H1 (cell line): ENCODE measurements at regions not wholly inside any gene's neighbourhood (a gene's known extent, or its start where the extent isn't known, plus 50 kb on each side); places are given as distances from the start of the nearest gene placed in this dataset.

Source experiments
- CTCF ChIA-PET: fragments of 300-600 bp; sonication (Branson Sonifier 250); formaldehyde crosslinking; loops from one replicate; lab custom pipeline; 2021; ENCODE audit not compliant: partially characterized antibody; lab: Charles Lee
- POLR2A ChIA-PET: fragments of 300-600 bp; sonication (Branson Sonifier 250); formaldehyde crosslinking; loops from one replicate; lab custom pipeline; 2021; ENCODE audit warnings: inconsistent platforms; ENCODE audit not compliant: partially characterized antibody; lab: Charles Lee
- DNase-seq, 2 experiments: peaks; one replicate each; pipeline versions ENCODE4 v3.0.0 to v3.0.0-alpha.2; 2010 to 2022; ENCODE audit warnings: low spot score in 2 of 2, low read depth in 1 of 2, mixed read lengths in 1 of 2
- FAIRE-seq: peaks from 2 replicates; lab custom pipeline; 2011; peaks lifted over from hg19 to GRCh38; lab: Jason Lieb, UNC
- H2AFZ ChIP-seq: 2 replicates; pipeline ENCODE4 v1.8.1; 2012; ENCODE audit warnings: low read length, inconsistent platforms
- H2AK5ac ChIP-seq: 2 replicates; pipeline ENCODE4 v1.6.1; 2013; ENCODE audit warnings: low read depth, low read length
- H2BK120ac ChIP-seq: replicated peaks from 2 replicates; pipeline ENCODE3; 2013; ENCODE audit warnings: low read depth, low read length, inconsistent platforms
- H2BK12ac ChIP-seq: 2 replicates; pipeline ENCODE4 v1.6.1; 2013; ENCODE audit warnings: low read depth, low read length
- H2BK15ac ChIP-seq: 2 replicates; pipeline ENCODE4 v1.6.1; 2013; ENCODE audit warnings: low read length
- H2BK20ac ChIP-seq: 2 replicates; pipeline ENCODE4 v1.6.1; 2013; ENCODE audit warnings: low read length
- H2BK5ac ChIP-seq: 2 replicates; pipeline ENCODE4 v1.6.1; 2013; ENCODE audit warnings: low read depth, low read length
- H3K14ac ChIP-seq: 2 replicates; pipeline ENCODE4 v1.6.1; 2013; ENCODE audit warnings: inconsistent platforms; ENCODE audit not compliant: insufficient read length
- H3K18ac ChIP-seq: 2 replicates; pipeline ENCODE4 v1.6.1; 2013; ENCODE audit warnings: low read length; ENCODE audit errors: extremely low read depth
- H3K23ac ChIP-seq: 2 replicates; pipeline ENCODE4 v1.6.1; 2013; ENCODE audit warnings: inconsistent platforms; ENCODE audit not compliant: insufficient read length
- H3K23me2 ChIP-seq: 2 replicates; pipeline ENCODE4 v1.6.1; 2013; ENCODE audit warnings: low read depth, low read length
- H3K27ac ChIP-seq: 2 replicates; pipeline ENCODE4 v1.6.1; 2011; ENCODE audit warnings: low read depth, low read length, inconsistent platforms
- H3K27me3 ChIP-seq, 4 experiments: replicated peaks in 1 of 4; 1 replicate in 1 of 4; 2 replicates in 3 of 4; pipeline versions ENCODE4 v1.6.1 to v1.8.1; 2011 to 2013; ENCODE audit warnings: low read length in 3 of 4, mild to moderate bottlenecking in 3 of 4, inconsistent platforms in 2 of 4, mixed read lengths in 2 of 4, moderate library complexity in 1 of 4; ENCODE audit not compliant: control insufficient read depth in 3 of 4, insufficient read depth in 3 of 4; ENCODE audit errors: extremely low read depth in 1 of 4
- H3K36me3 ChIP-seq, 4 experiments: 2 replicates each; pipeline versions ENCODE4 v1.6.1 to v1.8.1; 2011 to 2013; ENCODE audit warnings: mild to moderate bottlenecking in 4 of 4, low read length in 3 of 4, moderate library complexity in 2 of 4, control low read depth in 1 of 4, inconsistent platforms in 1 of 4; ENCODE audit not compliant: insufficient read depth in 4 of 4, control insufficient read depth in 2 of 4
- H3K4ac ChIP-seq: replicated peaks from 2 replicates; pipeline ENCODE3; 2013; ENCODE audit warnings: low read length, low read depth, mixed read lengths, inconsistent platforms; ENCODE audit not compliant: insufficient read length
- H3K4me1 ChIP-seq, 4 experiments: replicated peaks in 1 of 4; 1 replicate in 1 of 4; 2 replicates in 3 of 4; pipeline versions ENCODE4 v1.6.1 to v1.8.1; 2011 to 2013; ENCODE audit warnings: low read length in 3 of 4, inconsistent platforms in 2 of 4, mixed read lengths in 1 of 4; ENCODE audit not compliant: insufficient read depth in 4 of 4, control insufficient read depth in 3 of 4
- H3K4me2 ChIP-seq, 2 experiments: 2 replicates each; pipeline versions ENCODE4 v1.6.1 to v1.8.1; 2011 to 2013; ENCODE audit warnings: low read depth in 2 of 2, low read length in 2 of 2, control low read depth in 1 of 2, inconsistent platforms in 1 of 2, mild to moderate bottlenecking in 1 of 2; ENCODE audit not compliant: insufficient read depth in 1 of 2
- H3K4me3 ChIP-seq, 4 experiments: fragments of 200-600, 300-600 bp in 1 of 4; sonication (generic), shearing (Covaris generic), sonication (Bioruptor Twin) in 1 of 4; 2 replicates each; pipeline versions ENCODE4 v1.5.1 to v1.8.1; 2011 to 2016; ENCODE audit warnings: low read length in 4 of 4, low read depth in 3 of 4, control low read depth in 2 of 4, inconsistent platforms in 2 of 4, mild to moderate bottlenecking in 2 of 4, mixed read lengths in 1 of 4, moderate library complexity in 1 of 4; ENCODE audit not compliant: insufficient read depth in 2 of 4; ENCODE audit errors: extremely low read depth in 1 of 4
- H3K56ac ChIP-seq: replicated peaks from 2 replicates; pipeline ENCODE3; 2013; ENCODE audit warnings: low read depth, mild to moderate bottlenecking, mixed read lengths, low read length, inconsistent platforms; ENCODE audit not compliant: insufficient read length
- H3K79me1 ChIP-seq: 2 replicates; pipeline ENCODE4 v1.6.1; 2013; ENCODE audit warnings: low read depth, low read length, control low read depth
- H3K79me2 ChIP-seq, 2 experiments: 2 replicates each; pipeline versions ENCODE4 v1.6.1 to v1.8.1; 2012 to 2013; ENCODE audit warnings: low read length in 2 of 2, mild to moderate bottlenecking in 2 of 2, inconsistent platforms in 1 of 2; ENCODE audit not compliant: insufficient read depth in 2 of 2, control insufficient read depth in 1 of 2
- H3K9ac ChIP-seq, 4 experiments: replicated peaks in 1 of 4; 1 replicate in 1 of 4; 2 replicates in 3 of 4; pipeline versions ENCODE4 v1.6.1 to v1.8.1; 2011 to 2013; ENCODE audit warnings: low read depth in 3 of 4, low read length in 3 of 4, control low read depth in 2 of 4, mild to moderate bottlenecking in 2 of 4, moderate library complexity in 2 of 4, inconsistent platforms in 1 of 4; ENCODE audit errors: extremely low read depth in 1 of 4
- H3K9me3 ChIP-seq, 2 experiments: 2 replicates each; pipeline versions ENCODE4 v1.6.1 to v1.8.1; 2012 to 2013; ENCODE audit warnings: mild to moderate bottlenecking in 2 of 2, moderate library complexity in 2 of 2, control low read depth in 1 of 2, inconsistent platforms in 1 of 2, low read depth in 1 of 2, low read length in 1 of 2, mixed read lengths in 1 of 2; ENCODE audit not compliant: insufficient read depth in 2 of 2
- H4K20me1 ChIP-seq, 2 experiments: replicated peaks in 1 of 2; 2 replicates each; pipeline versions ENCODE3 to v1.8.1; 2011 to 2013; ENCODE audit warnings: inconsistent platforms in 2 of 2, low read length in 2 of 2, mild to moderate bottlenecking in 1 of 2; ENCODE audit not compliant: insufficient read depth in 2 of 2, control insufficient read depth in 1 of 2
- H4K5ac ChIP-seq: 2 replicates; pipeline ENCODE4 v1.6.1; 2013; ENCODE audit warnings: low read length, low read depth, mixed read lengths, inconsistent platforms; ENCODE audit not compliant: insufficient read length
- H4K8ac ChIP-seq: 2 replicates; pipeline ENCODE4 v1.8.0; 2013; ENCODE audit warnings: mild to moderate bottlenecking, moderate library complexity, low read length, inconsistent platforms; ENCODE audit not compliant: insufficient read depth; ENCODE audit errors: extremely low read depth
- H4K91ac ChIP-seq: replicated peaks from 2 replicates; pipeline ENCODE3; 2013; ENCODE audit warnings: low read length, mixed read lengths, inconsistent platforms; ENCODE audit not compliant: insufficient read length
- BACH1 ChIP-seq: IDR thresholded peaks from 2 replicates; pipeline ENCODE4 v1.6.1; 2012; ENCODE audit warnings: low read length, improper control_type of control experiment
- CHD2 ChIP-seq: IDR thresholded peaks from 2 replicates; pipeline ENCODE4 v1.6.1; 2012; ENCODE audit warnings: low read length, improper control_type of control experiment
- HDAC2 ChIP-seq, 2 experiments: fragments of 300-600 bp in 1 of 2; sonication (generic) in 1 of 2; IDR thresholded peaks; 2 replicates each; pipeline ENCODE4 v1.6.1; 2011 to 2012; ENCODE audit warnings: low read depth in 2 of 2, low read length in 2 of 2, mild to moderate bottlenecking in 2 of 2, moderate library complexity in 2 of 2, borderline replicate concordance in 1 of 2, inconsistent platforms in 1 of 2
- PHF8 ChIP-seq: fragments of 200-600 bp; sonication (generic); conservative IDR thresholded peaks from 2 replicates; pipeline ENCODE4 v1.7.1; 2012; ENCODE audit warnings: low read depth, mild to moderate bottlenecking, inconsistent platforms, low read length, moderate library complexity
- POLR2AphosphoS5 ChIP-seq: IDR thresholded peaks from 2 replicates; pipeline ENCODE4 v1.6.1; 2011; ENCODE audit warnings: low read depth, low read length
- RAD21 ChIP-seq, 2 experiments: IDR thresholded peaks in 1 of 2; conservative IDR thresholded peaks in 1 of 2; 2 replicates each; pipeline ENCODE4 v1.6.1; 2011; ENCODE audit warnings: low read depth in 2 of 2, low read length in 2 of 2, improper control_type of control experiment in 1 of 2, inconsistent platforms in 1 of 2, mild to moderate bottlenecking in 1 of 2, moderate library complexity in 1 of 2
- SIN3A ChIP-seq, 2 experiments: IDR thresholded peaks in 1 of 2; conservative IDR thresholded peaks in 1 of 2; 2 replicates each; pipeline ENCODE4 v1.6.1; 2011 to 2012; ENCODE audit warnings: low read length in 2 of 2, improper control_type of control experiment in 1 of 2, low read depth in 1 of 2, mild to moderate bottlenecking in 1 of 2
- SRF ChIP-seq: IDR thresholded peaks from 2 replicates; pipeline ENCODE4 v1.6.1; 2011; ENCODE audit warnings: mild to moderate bottlenecking, low read depth, low read length, moderate library complexity
- TEAD4 ChIP-seq: IDR thresholded peaks from 2 replicates; pipeline ENCODE4 v1.6.1; 2012; ENCODE audit warnings: low read depth, low read length, inconsistent platforms, mixed read lengths
- WGBS, 2 experiments: shearing (Covaris generic) in 1 of 2; methylation state at CpG; one replicate each; pipeline versions ENCODE4 v1.1.6 to v1.1.7; 2013 to 2015; ENCODE audit warnings: low lambda C conversion rate in 2 of 2, mixed read lengths in 2 of 2, inconsistent platforms in 1 of 2, low coverage in 1 of 2, missing lambda C conversion rate in 1 of 2; ENCODE audit not compliant: insufficient replicate concordance in 2 of 2, insufficient coverage in 1 of 2, insufficient read length in 1 of 2; ENCODE audit errors: extremely low coverage in 1 of 2, missing lambda C conversion rate in 1 of 2; 5-methylcytosine and 5-hydroxymethylcytosine counted together
- TF ChIP-seq, protein P1 (sequence below), 3 experiments: IDR thresholded peaks; 1 replicate in 2 of 3; 2 replicates in 1 of 3; pipeline versions ENCODE4 v1.5.1 to v1.6.1; 2011; ENCODE audit warnings: low read length in 3 of 3, mild to moderate bottlenecking in 3 of 3, inconsistent platforms in 2 of 3, low read depth in 1 of 3, moderate library complexity in 1 of 3; ENCODE audit not compliant: insufficient read depth in 1 of 3; ENCODE audit errors: control extremely low read depth in 1 of 3
- TF ChIP-seq, protein P2 (sequence below): IDR thresholded peaks from 2 replicates; pipeline ENCODE4 v1.6.1; 2011; ENCODE audit warnings: low read depth, mild to moderate bottlenecking, low read length; ENCODE audit not compliant: insufficient read depth

DNA sequence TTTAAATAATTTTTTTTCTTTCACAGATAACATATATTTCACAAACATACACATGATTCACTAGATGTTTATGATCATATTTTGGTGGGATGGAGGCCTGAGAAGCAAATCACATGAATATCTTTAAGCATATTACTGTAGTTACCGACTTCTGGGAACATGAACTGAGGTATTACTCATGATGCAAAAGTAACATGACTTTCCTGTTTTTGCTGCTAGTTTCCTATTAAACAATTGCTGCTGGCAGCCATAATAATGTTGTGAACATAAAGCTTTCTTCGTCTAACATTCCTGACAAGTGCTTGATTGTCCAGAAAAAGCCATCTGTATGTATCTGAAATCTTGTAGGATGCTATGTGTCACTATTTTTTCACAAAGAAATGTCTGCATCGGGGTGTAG, 145.4 kb downstream of the MTX2 start:
- no peak overlapping the region for H3K4ac ChIP-seq
- H2BK20ac ChIP-seq: no peak overlapping the region
- H3K4me1 ChIP-seq: no peaks in the 10 kb centered on the region
- H3K23ac ChIP-seq: no peak overlapping the region
- CTCF ChIA-PET: interaction anchor here (0.6 kb wide), 1 partner anchor 11 kb away, joined by 3 read pairs; no protein-coding TSS in a partner anchor
- no peaks in the 10 kb centered on the region for H3K36me3 ChIP-seq
- no peak overlapping the region for H3K4me3 ChIP-seq
- H3K56ac ChIP-seq: no peak overlapping the region
- H3K23me2 ChIP-seq: no peaks in the 10 kb centered on the region
- no peak overlapping the region for H2BK15ac ChIP-seq
- H3K4me2 ChIP-seq: no peak overlapping the region
- WGBS, 2 experiments: 82% methylated on average over 3 of the region's 3 CpGs; no CpG with 5 or more reads in 1 of the 2 experiments
- H3K79me1 ChIP-seq: no peaks in the 10 kb centered on the region
- no peak overlapping the region for H4K5ac ChIP-seq
- POLR2A ChIA-PET: no interaction called here
- H3K9ac ChIP-seq: no peak overlapping the region
- no peak overlapping the region for H2BK5ac ChIP-seq
- H3K14ac ChIP-seq: no peak overlapping the region
- H2AK5ac ChIP-seq: no peak overlapping the region
- no peak overlapping the region for H2BK120ac ChIP-seq
- H3K27me3 ChIP-seq: no peaks in the 10 kb centered on the region
- no peak overlapping the region for H4K8ac ChIP-seq
- no peak for DNase-seq
- no peak for FAIRE-seq
- H2AFZ ChIP-seq: no peak overlapping the region
- H3K27ac ChIP-seq: no peak overlapping the region
- H3K79me2 ChIP-seq: no peaks in the 10 kb centered on the region
- H2BK12ac ChIP-seq: no peak overlapping the region
- H4K91ac ChIP-seq: no peak overlapping the region
- H3K18ac ChIP-seq: no peak overlapping the region
- no peaks in the 10 kb centered on the region for H4K20me1 ChIP-seq
- no peaks in the 10 kb centered on the region for H3K9me3 ChIP-seq
- TF ChIP-seq HDAC2 (IDR thresholded peaks at IDR 0.05; ENCODE audit: borderline replicate concordance in 1 of 2, low read depth in 2 of 2, low read length in 2 of 2) (no peak), SIN3A (conservative IDR thresholded peaks at IDR 0.05 in 1 of 2, IDR thresholded peaks at IDR 0.05 in 1 of 2; ENCODE audit: low read depth in 1 of 2, low read length in 2 of 2) (no peak), POLR2AphosphoS5 (no peak), TEAD4 (no peak), BACH1 (no peak), PHF8 (no peak), CHD2 (no peak), RAD21 (IDR thresholded peaks at IDR 0.05 in 1 of 2, conservative IDR thresholded peaks at IDR 0.05 in 1 of 2; ENCODE audit: low read depth in 2 of 2, low read length in 2 of 2) (no peak), SRF (no peak)
- TF ChIP-seq, protein P1, sequence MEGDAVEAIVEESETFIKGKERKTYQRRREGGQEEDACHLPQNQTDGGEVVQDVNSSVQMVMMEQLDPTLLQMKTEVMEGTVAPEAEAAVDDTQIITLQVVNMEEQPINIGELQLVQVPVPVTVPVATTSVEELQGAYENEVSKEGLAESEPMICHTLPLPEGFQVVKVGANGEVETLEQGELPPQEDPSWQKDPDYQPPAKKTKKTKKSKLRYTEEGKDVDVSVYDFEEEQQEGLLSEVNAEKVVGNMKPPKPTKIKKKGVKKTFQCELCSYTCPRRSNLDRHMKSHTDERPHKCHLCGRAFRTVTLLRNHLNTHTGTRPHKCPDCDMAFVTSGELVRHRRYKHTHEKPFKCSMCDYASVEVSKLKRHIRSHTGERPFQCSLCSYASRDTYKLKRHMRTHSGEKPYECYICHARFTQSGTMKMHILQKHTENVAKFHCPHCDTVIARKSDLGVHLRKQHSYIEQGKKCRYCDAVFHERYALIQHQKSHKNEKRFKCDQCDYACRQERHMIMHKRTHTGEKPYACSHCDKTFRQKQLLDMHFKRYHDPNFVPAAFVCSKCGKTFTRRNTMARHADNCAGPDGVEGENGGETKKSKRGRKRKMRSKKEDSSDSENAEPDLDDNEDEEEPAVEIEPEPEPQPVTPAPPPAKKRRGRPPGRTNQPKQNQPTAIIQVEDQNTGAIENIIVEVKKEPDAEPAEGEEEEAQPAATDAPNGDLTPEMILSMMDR (IDR thresholded peaks at IDR 0.05; ENCODE audit: control extremely low read depth in 1 of 3, insufficient read depth in 1 of 3, low read depth in 1 of 3, low read length in 3 of 3): no peak
- TF ChIP-seq, protein P2, sequence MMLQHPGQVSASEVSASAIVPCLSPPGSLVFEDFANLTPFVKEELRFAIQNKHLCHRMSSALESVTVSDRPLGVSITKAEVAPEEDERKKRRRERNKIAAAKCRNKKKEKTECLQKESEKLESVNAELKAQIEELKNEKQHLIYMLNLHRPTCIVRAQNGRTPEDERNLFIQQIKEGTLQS: no peak
